ENCODE measurements at regions not wholly inside any gene's neighbourhood (a gene's known extent, or its start where the extent isn't known, plus 50 kb on each side); places are given as distances from the start of the nearest gene placed in this dataset.

- Histone ChIP-seq H3K4me3 (replicated peaks; ENCODE audit: low read depth, low read length) (no peak overlapping the region), H3K27me3 (replicated peaks; ENCODE audit: control insufficient read depth, insufficient read depth, low read length) (no peaks in the 10 kb centered on the region), H3K36me3 (ENCODE audit: control insufficient read depth, insufficient read depth, low read length) (no peaks in the 10 kb centered on the region)
- peak; percentile 52 for TF ChIP-seq CTCF (IDR thresholded peaks at IDR 0.05; ENCODE audit: insufficient read depth, low read length, poor library complexity, severe bottlenecking)
- DNase-seq (ENCODE audit: extremely low read depth, insufficient read length) = no peak
These were observed 56.7 kb upstream of the RAB38 start for GRCh38 chr11:88231894-88232482.

- no peak for TF ChIP-seq CTCF (IDR thresholded peaks at IDR 0.05; ENCODE audit: insufficient read depth, low read length, poor library complexity, severe bottlenecking)
- DNase-seq (ENCODE audit: extremely low read depth, insufficient read length) = no peak
These were observed 54.1 kb upstream of the RAB38 start for GRCh38 chr11:88229303-88229702.

More at GRCh38 chr11:88229303-88229702, 54.1 kb upstream of the RAB38 start:
- Histone ChIP-seq H3K4me3 (replicated peaks; ENCODE audit: low read depth, low read length) (no peak overlapping the region), H3K36me3 (ENCODE audit: control insufficient read depth, insufficient read depth, low read length) (no peaks in the 10 kb centered on the region), H3K27me3 (replicated peaks; ENCODE audit: control insufficient read depth, insufficient read depth, low read length) (no peaks in the 10 kb centered on the region)

Measured in GM06990 (cell line).